Trophoblast cell (in vitro differentiated cells and primary cell): ENCODE measurements at regions not wholly inside any gene's neighbourhood (a gene's known extent, or its start where the extent isn't known, plus 50 kb on each side); places are given as distances from the start of the nearest gene placed in this dataset.

Source experiments
- DNase-seq, 2 donors: peaks; one replicate each; pipeline ENCODE4 v3.0.0-alpha.2; 2016
- H2AFZ ChIP-seq: 2 replicates; pipeline ENCODE4 v1.6.1; 2013; ENCODE audit warnings: low read length, moderate library complexity, mild to moderate bottlenecking; ENCODE audit not compliant: insufficient read depth, poor library complexity
- H2AK5ac ChIP-seq: 2 replicates; pipeline ENCODE4 v1.6.1; 2013; ENCODE audit warnings: mild to moderate bottlenecking, low read length
- H2BK120ac ChIP-seq: 2 replicates; pipeline ENCODE4 v1.6.1; 2013; ENCODE audit warnings: low read length, mild to moderate bottlenecking, moderate library complexity; ENCODE audit not compliant: insufficient read depth, poor library complexity
- H2BK12ac ChIP-seq: 2 replicates; pipeline ENCODE4 v1.6.1; 2013; ENCODE audit warnings: mild to moderate bottlenecking, low read length, moderate library complexity
- H2BK5ac ChIP-seq: 2 replicates; pipeline ENCODE4 v1.6.1; 2013; ENCODE audit warnings: low read length, low read depth, moderate library complexity, mild to moderate bottlenecking; ENCODE audit not compliant: poor library complexity
- H3K14ac ChIP-seq: 2 replicates; pipeline ENCODE4 v1.6.1; 2013; ENCODE audit warnings: mild to moderate bottlenecking, low read length
- H3K18ac ChIP-seq: 2 replicates; pipeline ENCODE4 v1.6.1; 2013; ENCODE audit warnings: mild to moderate bottlenecking, low read length
- H3K23ac ChIP-seq: 2 replicates; pipeline ENCODE4 v1.6.1; 2013; ENCODE audit warnings: low read length
- H3K27ac ChIP-seq: 2 replicates; pipeline ENCODE4 v1.5.1; 2013; ENCODE audit warnings: low read depth, mild to moderate bottlenecking, inconsistent platforms, low read length, moderate library complexity
- H3K27me3 ChIP-seq: 2 replicates; pipeline ENCODE4 v1.6.1; 2013; ENCODE audit warnings: inconsistent platforms, mild to moderate bottlenecking, low read length, moderate library complexity; ENCODE audit not compliant: insufficient read depth
- H3K36me3 ChIP-seq, 2 experiments: 1 replicate in 1 of 2; 2 replicates in 1 of 2; pipeline ENCODE4 v1.6.1; 2013; ENCODE audit warnings: low read length in 2 of 2, mild to moderate bottlenecking in 2 of 2, moderate library complexity in 1 of 2; ENCODE audit not compliant: insufficient read depth in 2 of 2, control insufficient read depth in 1 of 2
- H3K4ac ChIP-seq: 2 replicates; pipeline ENCODE4 v1.6.1; 2013; ENCODE audit warnings: low read depth, mild to moderate bottlenecking, low read length, moderate library complexity
- H3K4me1 ChIP-seq, 2 experiments: 1 replicate in 1 of 2; 2 replicates in 1 of 2; pipeline ENCODE4 v1.6.1; 2013; ENCODE audit warnings: low read length in 2 of 2, mild to moderate bottlenecking in 2 of 2, moderate library complexity in 1 of 2; ENCODE audit not compliant: insufficient read depth in 2 of 2, control insufficient read depth in 1 of 2
- H3K4me2 ChIP-seq: 2 replicates; pipeline ENCODE4 v1.6.1; 2013; ENCODE audit warnings: inconsistent platforms, mild to moderate bottlenecking, low read length, moderate library complexity
- H3K4me3 ChIP-seq: 2 replicates; pipeline ENCODE4 v1.5.1; 2013; ENCODE audit warnings: mild to moderate bottlenecking, low read depth, low read length, inconsistent platforms
- H3K79me1 ChIP-seq: one replicate; pipeline ENCODE4 v1.6.1; 2013; ENCODE audit warnings: low read length
- H3K79me2 ChIP-seq: 2 replicates; pipeline ENCODE4 v1.6.1; 2013; ENCODE audit warnings: low read length, mild to moderate bottlenecking; ENCODE audit not compliant: control insufficient read depth, insufficient read depth, poor library complexity
- H3K9ac ChIP-seq: 2 replicates; pipeline ENCODE4 v1.6.1; 2013; ENCODE audit warnings: mild to moderate bottlenecking, low read length
- H3K9me3 ChIP-seq: 2 replicates; pipeline ENCODE4 v1.6.1; 2013; ENCODE audit warnings: low read depth, mild to moderate bottlenecking, control low read depth, inconsistent platforms, low read length; ENCODE audit not compliant: insufficient read depth
- H4K12ac ChIP-seq: 2 replicates; pipeline ENCODE4 v1.6.1; 2013; ENCODE audit warnings: low read depth, mild to moderate bottlenecking, low read length, moderate library complexity
- H4K8ac ChIP-seq: 2 replicates; pipeline ENCODE4 v1.6.1; 2013; ENCODE audit warnings: low read depth, mild to moderate bottlenecking, low read length, moderate library complexity
- H4K91ac ChIP-seq: one replicate; pipeline ENCODE4 v1.6.1; 2013; ENCODE audit warnings: low read depth, mild to moderate bottlenecking, low read length, moderate library complexity
- WGBS: extraction: QIAGEN DNeasy Blood & Tissue Kit; methylation state at CpG from one replicate; pipeline ENCODE4 v1.1.7; 2013; ENCODE audit warnings: missing lambda C conversion rate; ENCODE audit not compliant: insufficient read length, insufficient coverage; ENCODE audit errors: extremely low coverage; 5-methylcytosine and 5-hydroxymethylcytosine counted together

DNA sequence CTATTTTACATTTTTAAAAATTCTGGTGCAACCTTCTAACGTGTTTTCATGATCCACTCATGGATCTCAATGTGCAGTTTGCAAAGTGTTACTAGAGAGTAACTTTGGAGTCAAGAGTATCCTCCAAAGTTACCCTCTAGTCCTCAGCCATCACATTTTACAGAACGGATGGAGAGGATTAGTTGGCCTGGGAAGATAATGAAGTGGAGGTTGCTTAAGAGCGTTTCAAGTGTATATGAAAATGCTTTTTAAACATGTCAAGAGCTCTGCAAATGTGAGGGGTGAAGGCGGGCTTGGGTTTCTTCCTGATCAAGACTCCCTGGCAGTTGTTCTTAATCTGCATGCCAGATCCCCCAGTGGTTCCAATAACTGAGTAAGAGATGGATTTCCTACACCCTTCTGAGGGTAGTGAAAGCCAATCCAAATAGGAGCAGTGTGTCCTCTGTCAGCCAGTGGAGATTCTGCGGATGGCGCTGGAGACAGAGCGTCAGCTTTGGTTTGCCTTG lies 299.4 kb upstream of the NPVF start:
- Histone ChIP-seq H3K4ac (no peak overlapping the region), H3K23ac (no peak overlapping the region), H3K18ac (no peak overlapping the region), H3K9ac (no peak overlapping the region), H4K8ac (no peak overlapping the region), H3K27me3 (no peaks in the 10 kb centered on the region), H3K36me3 (no peaks in the 10 kb centered on the region), H3K4me2 (no peak overlapping the region), H3K79me1 (no peaks in the 10 kb centered on the region), H4K91ac (no peak overlapping the region), H2AFZ (no peak overlapping the region), H3K9me3 (no peaks in the 10 kb centered on the region), H2BK120ac (no peak overlapping the region), H3K4me1 (no peaks in the 10 kb centered on the region), H3K79me2 (no peaks in the 10 kb centered on the region), H3K27ac (no peak overlapping the region), H2BK12ac (no peak overlapping the region), H2BK5ac (no peak overlapping the region), H4K12ac (no peak overlapping the region), H3K14ac (no peak overlapping the region), H3K4me3 (no peak overlapping the region), H2AK5ac (no peak overlapping the region)
- WGBS, result no CpG with 5 or more reads among the region's 7 CpGs
- no peak for DNase-seq

- no CpG with 5 or more reads among the region's 15 CpGs for WGBS
- H3K79me2 ChIP-seq, result no peaks in the 10 kb centered on the region
These were observed 301.0 kb upstream of the NPVF start for GRCh38 chr7:25529320-25529719.

DNA sequence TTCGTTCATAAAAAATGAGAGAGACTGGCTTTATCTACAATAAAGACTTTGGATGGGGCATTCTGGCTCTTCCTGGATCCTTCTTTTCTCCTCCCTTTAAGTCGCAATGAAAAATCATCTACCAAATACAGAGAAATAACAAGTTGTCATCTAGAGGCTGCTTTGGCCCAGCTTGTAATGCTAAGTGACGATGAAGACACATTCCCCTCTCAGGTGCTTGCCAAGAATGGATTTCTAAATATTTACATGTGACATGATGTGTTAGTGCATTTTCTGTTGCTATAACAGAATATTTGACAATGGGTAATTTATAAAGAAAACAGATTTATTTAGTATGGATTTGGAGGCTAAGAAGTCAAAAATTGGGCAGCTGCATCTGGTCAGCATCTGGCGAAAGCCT lies 308.6 kb upstream of the NPVF start:
- Histone ChIP-seq H2BK5ac (no peak overlapping the region), H3K9me3 (no peaks in the 10 kb centered on the region)
- WGBS, result no CpG with 5 or more reads among the region's 4 CpGs

More at GRCh38 chr7:25529320-25529719, 301.0 kb upstream of the NPVF start:
- Histone ChIP-seq H4K8ac (no peak overlapping the region), H3K4me1 (no peaks in the 10 kb centered on the region), H3K4me3 (no peak overlapping the region), H2BK120ac (no peak overlapping the region), H3K36me3 (no peaks in the 10 kb centered on the region), H2BK12ac (no peak overlapping the region), H3K4ac (no peak overlapping the region), H3K27ac (no peak overlapping the region), H3K27me3 (no peaks in the 10 kb centered on the region), H3K4me2 (no peak overlapping the region), H3K79me1 (no peaks in the 10 kb centered on the region), H3K9ac (no peak overlapping the region), H4K12ac (no peak overlapping the region), H2AK5ac (no peak overlapping the region), H3K18ac (no peak overlapping the region), H4K91ac (no peak overlapping the region), H2BK5ac (no peak overlapping the region), H2AFZ (no peak overlapping the region), H3K23ac (no peak overlapping the region), H3K14ac (no peak overlapping the region), H3K9me3 (no peaks in the 10 kb centered on the region)
- no peak for DNase-seq

GRCh38 chr7:25537662-25538375 lies 309.5 kb upstream of the NPVF start:
- Histone ChIP-seq H3K9me3 (no peaks in the 10 kb centered on the region), H3K4me3 (no peak overlapping the region), H2AK5ac (no peak overlapping the region), H3K79me2 (no peaks in the 10 kb centered on the region), H3K27ac (no peak overlapping the region), H2BK5ac (no peak overlapping the region), H2BK120ac (no peak overlapping the region), H3K23ac (no peak overlapping the region), H4K12ac (no peak overlapping the region), H2AFZ (no peak overlapping the region), H4K8ac (no peak overlapping the region), H3K36me3 (no peaks in the 10 kb centered on the region), H3K4ac (no peak overlapping the region), H3K79me1 (no peaks in the 10 kb centered on the region), H3K18ac (no peak overlapping the region), H3K4me2 (no peak overlapping the region), H3K4me1 (no peaks in the 10 kb centered on the region), H3K27me3 (no peaks in the 10 kb centered on the region), H4K91ac (no peak overlapping the region), H2BK12ac (no peak overlapping the region), H3K14ac (no peak overlapping the region), H3K9ac (no peak overlapping the region)
- DNase-seq, result no peak
- no CpG with 5 or more reads among the region's 3 CpGs for WGBS

More for the DNA sequence above, 308.6 kb upstream of the NPVF start:
- Histone ChIP-seq H3K14ac (no peak overlapping the region), H2BK12ac (no peak overlapping the region), H3K9ac (no peak overlapping the region), H2BK120ac (no peak overlapping the region), H4K8ac (no peak overlapping the region), H3K18ac (no peak overlapping the region), H3K79me2 (no peaks in the 10 kb centered on the region), H2AFZ (no peak overlapping the region), H3K4me1 (no peaks in the 10 kb centered on the region), H4K12ac (no peak overlapping the region), H3K4ac (no peak overlapping the region), H3K4me2 (no peak overlapping the region), H3K79me1 (no peaks in the 10 kb centered on the region), H2AK5ac (no peak overlapping the region), H4K91ac (no peak overlapping the region), H3K4me3 (no peak overlapping the region), H3K23ac (no peak overlapping the region), H3K27ac (no peak overlapping the region), H3K36me3 (no peaks in the 10 kb centered on the region), H3K27me3 (no peaks in the 10 kb centered on the region)
- DNase-seq, result no peak
